DMS53 (cell line): ENCODE measurements at regions not wholly inside any gene's neighbourhood (a gene's known extent, or its start where the extent isn't known, plus 50 kb on each side); places are given as distances from the start of the nearest gene placed in this dataset.

Source experiments
- DNase-seq: peaks from one replicate; lab custom pipeline; 2025; lab: John Stamatoyannopoulos, UW

GRCh38 chr3:82165266-82165665 lies 403.8 kb upstream of the GBE1 start:
- no peak for DNase-seq

DNA sequence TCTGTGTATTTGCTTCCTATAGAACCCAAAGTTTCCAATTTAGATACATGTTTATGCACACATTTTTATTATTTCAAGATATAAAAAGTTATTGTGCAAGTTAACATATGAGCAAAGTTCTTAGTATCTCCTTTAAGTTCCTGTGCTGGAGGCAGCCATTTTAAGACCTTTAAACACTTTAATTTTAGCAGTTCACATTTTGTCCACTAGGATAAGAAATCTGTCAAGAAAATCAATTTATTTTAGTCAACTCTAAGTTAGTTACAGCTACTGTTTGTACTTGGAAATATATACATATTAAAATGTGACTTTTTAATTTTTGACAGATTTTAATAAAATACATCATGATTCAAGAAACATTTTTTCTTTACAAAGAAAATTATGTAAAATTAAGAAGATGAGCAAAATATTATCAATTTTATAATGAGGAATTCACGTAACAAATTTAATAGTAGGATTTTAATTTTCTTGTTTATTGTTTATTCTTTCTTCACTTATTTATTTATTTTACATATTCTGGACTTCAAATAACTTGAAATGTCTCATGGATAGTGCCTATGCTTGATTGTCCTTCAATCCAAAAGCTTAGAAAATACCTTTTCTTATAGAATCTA lies 402.6 kb upstream of the GBE1 start:
- DNase-seq: peak; percentile 15

GRCh38 chr3:82157952-82158351 lies 396.5 kb upstream of the GBE1 start:
- DNase-seq: no peak

- peak; percentile 8 for DNase-seq
Measured at GRCh38 chr3:82153892-82154291, 392.4 kb upstream of the GBE1 start.

DNA sequence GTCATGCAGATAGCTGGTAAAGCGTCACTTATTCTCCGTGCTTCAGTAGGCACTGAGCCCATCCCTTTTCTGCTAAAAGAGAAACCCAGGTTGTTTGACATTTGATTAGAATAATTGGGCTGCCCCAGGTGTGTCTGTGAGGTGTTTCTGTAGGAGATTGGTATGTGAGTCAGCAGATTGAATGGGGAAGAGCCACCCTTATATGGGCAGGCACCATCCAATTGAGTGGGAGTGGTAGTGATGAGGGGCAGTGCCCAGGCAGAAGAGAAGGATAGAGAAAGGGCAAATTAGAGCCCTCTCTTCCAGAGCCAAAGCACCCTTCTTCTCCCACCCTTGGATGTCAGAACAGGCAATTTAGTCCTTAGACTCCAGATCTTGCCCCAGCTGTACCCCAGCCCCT lies 384.3 kb upstream of the GBE1 start:
- no peak for DNase-seq

DNA sequence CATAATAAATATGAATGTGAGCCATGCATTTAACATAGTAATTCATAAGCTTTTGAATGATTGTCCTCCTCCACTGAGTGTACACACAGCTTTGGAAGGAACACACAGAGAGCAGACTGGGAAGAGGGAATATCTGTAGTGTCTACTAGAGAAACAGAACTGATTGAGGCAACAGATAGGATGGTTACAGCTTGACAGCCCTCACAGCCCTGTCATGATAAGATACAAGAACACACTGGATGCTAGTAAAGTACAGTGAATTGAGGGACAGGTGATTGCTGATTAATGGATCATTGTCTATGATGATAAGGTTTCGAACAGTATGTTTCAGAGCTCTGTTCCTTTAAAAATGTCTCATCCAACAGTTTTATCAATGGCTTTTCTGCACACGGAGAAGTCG lies 383.4 kb upstream of the GBE1 start:
- DNase-seq: no peak

DNA sequence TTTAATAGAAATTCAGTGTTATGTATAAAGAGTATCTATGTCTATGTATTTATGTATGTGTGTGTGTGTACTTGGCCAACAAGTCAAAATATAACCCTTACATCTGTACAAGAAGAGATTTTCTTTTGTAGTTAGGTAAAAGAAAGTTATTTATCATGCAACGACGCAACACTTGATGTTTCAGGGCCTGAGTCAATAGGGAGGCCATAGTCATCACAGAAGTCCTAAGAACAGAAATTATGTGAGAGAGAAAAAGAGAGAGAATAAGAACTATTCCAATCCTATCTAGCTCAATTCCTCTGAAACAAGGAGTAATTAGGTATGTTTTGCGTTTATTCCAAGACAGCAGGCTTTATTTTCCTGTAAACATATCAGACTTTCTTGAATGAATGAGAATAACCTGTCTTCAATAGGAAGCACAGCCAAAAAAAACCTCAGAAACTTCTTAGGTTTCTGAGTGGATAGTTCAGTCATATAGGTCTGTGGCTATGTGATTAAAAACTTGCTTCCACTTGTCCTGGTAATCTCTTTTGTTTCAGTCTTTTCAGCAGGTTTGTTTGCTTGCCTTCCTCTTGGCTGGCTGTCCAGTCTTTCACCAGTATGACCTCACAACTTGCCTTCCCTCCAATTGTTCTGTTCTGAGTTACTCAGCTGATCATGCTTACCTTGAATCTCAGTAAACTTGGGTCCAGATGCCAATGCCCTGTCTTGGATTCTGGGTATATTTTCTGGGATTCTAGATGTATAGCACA lies 382.4 kb upstream of the GBE1 start:
- peak; percentile 0 for DNase-seq

DNA sequence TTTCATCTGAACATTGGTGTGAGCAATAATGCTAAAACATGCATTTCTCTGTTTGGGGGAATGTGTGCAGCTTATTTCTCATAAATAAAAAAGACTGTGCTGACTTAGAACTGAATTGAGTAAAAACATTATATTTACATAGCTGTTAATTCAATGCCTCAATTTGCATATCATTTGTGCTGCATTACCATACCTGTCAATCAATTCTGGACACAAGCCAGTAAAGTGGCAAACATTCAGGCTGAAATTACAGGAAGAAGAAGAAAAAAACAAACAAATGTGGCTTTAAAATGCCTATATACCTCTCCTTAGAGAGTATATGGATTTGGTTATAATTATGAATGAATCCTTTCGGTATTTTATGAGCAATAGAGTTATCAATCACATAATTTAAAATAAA lies 380.1 kb upstream of the GBE1 start:
- DNase-seq: no peak

- no peak for DNase-seq
Measured at GRCh38 chr3:82137861-82138260, 376.4 kb upstream of the GBE1 start.

DNA sequence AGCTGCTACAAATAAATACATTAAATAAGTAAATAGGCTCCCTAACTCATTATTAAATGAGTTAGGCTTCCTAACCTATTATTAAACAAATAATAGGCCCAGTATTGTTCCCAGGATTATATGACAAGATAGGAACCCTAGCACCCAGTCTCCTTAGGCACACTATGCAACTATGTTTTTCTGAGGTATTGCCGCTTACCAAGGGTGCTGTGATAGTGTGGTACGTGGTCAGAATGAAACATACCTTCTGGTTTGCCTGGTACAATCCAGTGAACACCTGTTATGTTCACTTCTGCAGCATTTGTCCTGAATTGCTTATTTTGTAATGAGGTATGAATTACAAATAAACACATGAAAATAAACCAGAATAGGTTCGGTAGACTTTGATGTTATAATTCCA lies 375.6 kb upstream of the GBE1 start:
- no peak for DNase-seq

DNA sequence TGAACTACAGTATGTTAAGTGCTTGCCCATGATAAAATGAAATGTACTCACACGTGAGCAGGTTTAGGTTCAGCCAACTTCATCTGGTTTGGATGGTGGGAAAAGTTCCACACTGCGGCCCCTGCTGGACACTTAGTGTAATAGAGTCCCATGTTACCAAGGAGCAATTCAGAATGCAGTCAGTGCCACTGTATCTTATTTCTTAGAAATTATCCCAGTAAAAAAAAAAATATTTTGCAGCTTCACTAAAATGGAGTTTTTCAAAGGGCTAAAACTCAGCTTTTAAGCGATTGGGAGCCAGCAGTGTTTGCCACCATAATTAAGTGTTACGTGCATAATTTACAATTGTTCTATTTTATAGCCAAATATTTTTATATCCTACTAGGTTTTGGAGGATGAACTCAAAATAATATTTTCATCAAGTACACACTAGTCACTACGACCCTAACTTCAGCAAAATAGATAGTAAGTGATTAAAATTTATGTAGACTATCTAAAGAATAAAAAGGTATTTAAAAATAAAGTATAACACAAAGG lies 371.7 kb upstream of the GBE1 start:
- peak; percentile 52 for DNase-seq

GRCh38 chr3:82132210-82133069 lies 371.0 kb upstream of the GBE1 start:
- peak; percentile 0 for DNase-seq

DNA sequence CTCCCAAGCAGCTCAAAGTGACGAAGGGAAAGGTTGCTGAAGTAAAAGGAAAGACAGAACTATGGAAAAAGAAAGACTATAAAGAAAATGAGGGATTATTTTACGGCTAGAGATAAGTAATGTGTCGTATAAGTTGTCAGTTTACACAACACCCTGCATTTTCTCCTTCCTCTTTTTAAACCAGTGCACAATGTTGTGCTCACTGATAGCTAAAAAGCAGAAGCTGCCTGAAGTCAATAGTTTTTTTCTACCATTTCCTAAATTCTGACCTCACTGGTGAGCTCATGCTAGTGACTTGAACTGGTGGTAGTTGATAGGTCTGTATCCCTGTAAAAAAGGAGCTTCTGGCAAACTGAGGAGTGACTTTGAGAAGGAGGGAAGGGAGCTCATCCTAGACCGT lies 368.6 kb upstream of the GBE1 start:
- no peak for DNase-seq

- no peak for DNase-seq
Measured at GRCh38 chr3:82129221-82129801, 367.9 kb upstream of the GBE1 start.

- DNase-seq: no peak
Measured at GRCh38 chr3:82128271-82128670, 366.8 kb upstream of the GBE1 start.

DNA sequence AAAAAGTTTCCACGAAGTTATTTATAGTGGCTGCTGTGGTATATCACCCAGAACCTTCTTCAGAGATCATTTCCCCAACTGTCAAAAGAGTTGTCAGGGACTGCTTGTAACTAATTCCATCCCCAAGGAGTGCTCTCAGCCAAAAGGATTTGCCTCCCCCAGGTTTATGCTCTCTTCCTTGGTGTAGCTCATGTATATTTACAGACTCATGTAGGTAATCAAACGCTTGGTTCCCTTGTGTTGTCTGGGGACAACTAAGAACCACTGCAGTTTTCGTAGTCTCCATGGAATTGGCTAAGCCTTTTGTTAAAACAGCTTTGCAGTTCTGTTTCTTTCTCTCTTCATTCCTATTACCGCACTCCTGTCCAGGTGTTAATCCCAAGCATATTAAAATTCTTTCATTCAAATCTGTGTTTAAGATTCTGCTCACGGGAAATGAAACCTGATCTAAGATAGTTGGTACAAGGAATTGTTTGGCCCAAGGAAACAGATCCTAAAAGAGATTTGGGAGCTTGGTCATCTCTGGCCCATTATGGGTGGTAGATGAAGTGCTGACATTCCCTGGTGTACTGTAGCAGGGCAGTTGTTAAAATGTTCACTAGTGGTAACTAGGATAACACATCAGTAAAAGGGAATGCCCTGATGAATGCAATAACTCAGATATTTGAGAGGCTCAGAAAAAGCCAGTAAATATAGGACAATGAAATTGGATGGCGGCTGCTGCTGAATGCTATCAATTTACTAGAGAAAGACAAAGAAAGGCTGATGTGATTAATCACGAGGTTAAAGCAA lies 361.3 kb upstream of the GBE1 start:
- no peak for DNase-seq

DNA sequence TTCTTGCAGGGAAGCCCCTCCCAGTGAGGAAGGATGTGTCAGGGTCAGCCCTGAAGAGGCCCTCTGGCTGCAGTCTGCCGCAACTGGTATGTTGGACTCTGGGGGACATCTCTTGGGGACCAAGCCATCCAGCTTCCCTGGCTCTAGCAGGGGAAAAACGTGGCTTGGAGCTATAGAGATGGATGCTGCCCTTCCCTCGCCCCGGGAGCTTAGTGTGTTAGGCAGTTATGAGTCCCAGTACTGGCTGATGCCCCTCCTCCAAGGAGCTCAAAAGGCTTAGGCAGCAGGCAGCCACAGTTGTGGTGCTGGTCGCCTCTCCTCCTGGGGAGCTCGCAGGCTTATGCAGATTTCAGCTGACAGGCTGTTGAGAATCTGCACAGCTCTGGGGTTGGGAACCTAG lies 353.1 kb upstream of the GBE1 start:
- DNase-seq: no peak

GRCh38 chr3:82110721-82111120 lies 349.3 kb upstream of the GBE1 start:
- DNase-seq: peak; percentile 36

- peak; percentile 38 for DNase-seq
Measured at GRCh38 chr3:82103241-82103640, 341.8 kb upstream of the GBE1 start.

DNA sequence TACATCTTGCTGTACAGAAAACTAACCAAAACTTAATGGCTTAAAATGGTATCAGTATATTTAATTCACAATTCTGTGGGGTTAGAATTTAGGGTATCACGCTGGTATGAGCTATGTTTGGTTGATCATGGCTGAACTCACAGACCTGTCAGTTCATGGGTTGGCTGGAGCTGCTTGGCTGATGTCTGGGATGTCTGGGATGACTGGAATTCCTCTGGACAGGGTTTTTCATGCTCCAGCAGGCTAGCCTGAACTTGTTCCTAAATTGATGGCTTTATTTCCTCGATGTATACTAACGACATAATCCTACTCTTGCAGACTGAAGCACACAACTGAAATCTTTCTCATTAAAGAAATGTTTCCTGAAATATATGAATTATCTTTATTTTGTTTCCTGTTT lies 338.9 kb upstream of the GBE1 start:
- DNase-seq: no peak

GRCh38 chr3:82093641-82094040 lies 332.2 kb upstream of the GBE1 start:
- DNase-seq: no peak

DNA sequence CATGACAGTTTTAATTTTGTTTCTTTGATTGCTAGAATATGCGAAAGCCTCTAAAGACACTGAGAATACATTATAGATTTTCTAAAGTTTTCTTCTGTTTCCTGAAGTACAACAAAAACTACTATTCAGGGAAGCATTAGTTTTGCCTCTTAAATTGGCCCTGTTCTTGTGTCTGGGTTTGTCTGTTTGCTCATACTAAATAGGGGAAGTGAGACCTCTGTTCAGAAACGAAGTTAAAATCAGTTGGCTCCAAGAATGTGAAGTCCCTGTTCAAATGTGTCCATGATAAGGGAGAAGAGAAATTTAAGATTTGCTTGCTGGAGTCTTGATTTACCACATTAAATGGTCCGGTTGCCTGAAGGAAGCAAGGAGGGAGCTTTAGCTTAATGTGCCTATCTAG lies 327.3 kb upstream of the GBE1 start:
- no peak for DNase-seq
